Activated CD4-positive, CD25-positive, alpha-beta regulatory T cell (primary cell): ENCODE measurements at regions not wholly inside any gene's neighbourhood (a gene's known extent, or its start where the extent isn't known, plus 50 kb on each side); places are given as distances from the start of the nearest gene placed in this dataset.

Experiments used
- DNase-seq, 4 experiments: peaks; one replicate each; lab custom pipeline; 2025; lab: John Stamatoyannopoulos, UW

DNA sequence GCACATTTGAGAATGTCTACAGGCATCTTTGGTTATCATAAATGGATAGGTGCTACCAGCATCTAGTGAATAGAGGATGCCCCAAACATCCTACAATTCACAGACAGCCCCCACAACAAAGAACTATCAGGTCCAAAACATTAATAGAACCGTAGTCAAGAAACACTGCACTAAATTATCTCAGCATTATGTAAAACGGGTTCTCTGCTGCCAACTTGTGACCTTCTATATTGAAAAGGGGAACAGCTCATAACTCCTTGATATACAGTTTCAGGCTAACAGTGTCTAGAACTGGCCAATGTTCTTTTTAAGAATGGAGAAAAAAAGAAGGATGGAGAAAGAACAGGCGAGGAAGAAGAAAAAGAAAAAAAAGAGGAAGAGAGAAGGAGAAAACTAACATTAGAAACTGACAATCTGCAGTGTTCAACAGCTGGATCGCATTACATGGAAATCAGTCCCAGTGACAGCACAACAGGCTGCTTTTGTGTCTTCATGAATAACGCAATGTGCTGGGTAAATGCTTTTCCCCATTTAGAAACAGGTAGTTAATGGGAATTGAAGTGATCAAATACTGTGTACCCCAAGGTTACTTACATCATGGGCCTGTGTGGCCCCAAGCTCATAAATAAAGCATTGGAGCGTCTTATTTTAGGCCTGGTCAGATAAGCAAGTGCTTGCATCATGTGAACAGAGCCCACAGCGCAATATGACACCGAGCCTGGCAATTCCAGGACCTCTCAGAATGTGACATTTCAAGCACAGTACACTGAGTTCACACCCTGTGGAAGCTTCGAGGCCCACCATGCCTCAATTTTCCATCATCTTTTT lies 339.5 kb downstream of the DHX15 start:
- DNase-seq = no peak

DNA sequence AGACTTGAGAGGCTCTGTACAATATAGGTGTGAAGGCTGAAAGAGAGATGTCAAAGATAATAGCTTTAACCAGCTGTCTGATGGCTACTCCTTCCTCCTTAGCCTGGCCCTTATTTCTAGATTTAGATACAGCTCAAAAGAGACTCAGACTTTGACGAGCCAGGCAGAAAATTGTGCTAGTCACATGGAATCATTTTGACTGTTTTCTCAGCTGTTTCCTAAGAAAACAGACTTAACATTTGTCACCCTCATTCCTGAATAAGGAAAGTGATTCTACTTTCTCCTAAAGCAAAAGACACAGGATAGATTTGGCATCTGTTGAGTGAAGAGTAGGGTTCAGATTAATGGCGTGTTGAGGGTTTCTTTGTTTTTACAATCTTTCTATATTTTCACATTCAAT lies 340.7 kb downstream of the DHX15 start:
- no peak for DNase-seq

DNA sequence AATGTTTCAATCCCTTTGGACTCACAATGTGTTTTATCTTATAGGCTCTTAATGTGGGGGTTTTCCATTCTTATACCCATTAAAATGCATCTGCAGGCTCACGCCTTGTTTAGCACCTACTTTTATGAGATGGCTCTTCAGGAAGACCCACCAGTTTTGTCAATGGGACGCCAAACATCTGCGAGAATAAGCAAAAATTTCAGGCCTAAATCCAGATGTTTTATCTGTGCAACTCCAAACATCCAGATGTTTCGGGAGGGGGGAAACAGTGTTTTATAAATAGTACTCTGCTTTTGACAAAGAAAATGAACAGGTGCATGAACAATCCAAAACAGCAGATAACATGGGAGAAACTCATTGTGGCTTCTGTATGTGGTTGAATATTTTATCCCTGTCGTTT lies 342.8 kb downstream of the DHX15 start:
- DNase-seq = no peak

DNA sequence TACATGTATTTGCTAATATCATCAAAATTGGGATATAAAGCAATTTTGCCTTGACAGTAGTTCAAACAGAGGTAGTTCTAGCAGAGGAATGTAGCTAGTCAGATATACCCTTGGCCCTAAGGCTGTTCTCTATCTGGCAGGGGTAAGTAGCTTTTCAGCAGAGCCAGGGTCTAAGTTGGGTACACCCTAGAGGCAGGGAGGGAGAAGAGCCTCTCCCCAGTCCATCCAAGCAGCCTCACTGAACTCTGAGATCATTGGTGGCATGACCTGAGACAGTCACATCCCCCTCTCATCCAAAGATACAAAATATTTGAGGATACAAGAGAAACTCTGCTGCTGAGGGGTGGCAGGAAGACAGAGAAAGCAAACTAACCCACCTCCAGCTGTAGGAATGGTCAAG lies 343.7 kb downstream of the DHX15 start:
- no peak for DNase-seq

DNA sequence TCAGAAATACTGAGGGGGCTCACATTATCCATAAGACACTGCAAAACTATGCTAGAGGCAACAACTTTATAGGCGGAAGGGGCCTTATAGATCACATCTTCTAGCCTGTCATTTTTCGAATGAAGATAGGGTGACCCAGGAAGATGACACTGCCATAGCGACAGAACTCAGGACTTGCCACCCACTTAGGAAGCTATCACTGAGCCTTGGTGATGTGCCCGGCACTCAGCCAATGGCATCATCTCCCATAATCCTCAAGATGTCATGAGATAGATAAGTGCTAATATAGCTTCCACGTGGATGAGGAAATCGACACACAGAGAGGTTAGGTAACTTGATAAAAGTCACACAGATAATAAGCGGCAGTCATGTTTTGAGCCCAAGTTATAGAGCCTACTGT lies 346.6 kb downstream of the DHX15 start:
- DNase-seq = no peak

DNA sequence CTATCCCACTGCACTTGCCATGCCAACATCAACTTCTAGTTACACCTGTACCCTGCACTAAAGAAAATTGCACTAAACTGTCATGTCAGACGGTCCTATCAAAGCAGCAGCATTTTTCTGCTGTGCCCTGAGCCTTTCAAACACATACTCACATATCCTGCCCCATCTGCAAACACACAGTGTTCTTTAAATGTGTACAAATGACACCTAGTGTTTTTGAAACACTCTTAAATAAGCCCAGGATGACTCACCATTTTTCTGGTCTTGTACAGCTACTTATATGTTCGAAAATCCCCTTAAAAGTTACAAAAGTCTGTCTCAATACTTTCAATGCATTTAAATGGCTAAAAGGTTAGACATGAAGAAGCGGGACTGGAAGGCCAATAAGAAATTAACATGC lies 346.7 kb upstream of the PPARGC1A start:
- DNase-seq = no peak

DNA sequence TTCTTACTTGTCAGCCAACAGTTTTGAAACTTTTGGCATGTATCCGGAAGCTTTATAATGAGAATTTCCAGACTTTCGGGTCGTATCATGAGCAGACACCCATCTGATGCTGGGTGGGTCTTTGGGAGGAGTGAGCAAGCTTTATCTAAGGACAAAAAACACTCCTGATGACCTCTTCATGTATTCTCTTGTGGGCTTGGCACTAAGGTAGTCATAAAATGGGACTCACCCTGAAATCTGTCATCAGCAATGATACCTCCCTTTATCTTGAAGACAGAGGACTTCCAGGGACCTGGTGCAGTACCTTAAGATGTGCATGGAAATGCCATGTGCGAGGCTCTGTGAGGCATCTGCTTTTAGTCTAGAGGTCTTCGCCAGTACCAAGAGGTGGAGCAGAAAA lies 346.3 kb upstream of the PPARGC1A start:
- DNase-seq = no peak

DNA sequence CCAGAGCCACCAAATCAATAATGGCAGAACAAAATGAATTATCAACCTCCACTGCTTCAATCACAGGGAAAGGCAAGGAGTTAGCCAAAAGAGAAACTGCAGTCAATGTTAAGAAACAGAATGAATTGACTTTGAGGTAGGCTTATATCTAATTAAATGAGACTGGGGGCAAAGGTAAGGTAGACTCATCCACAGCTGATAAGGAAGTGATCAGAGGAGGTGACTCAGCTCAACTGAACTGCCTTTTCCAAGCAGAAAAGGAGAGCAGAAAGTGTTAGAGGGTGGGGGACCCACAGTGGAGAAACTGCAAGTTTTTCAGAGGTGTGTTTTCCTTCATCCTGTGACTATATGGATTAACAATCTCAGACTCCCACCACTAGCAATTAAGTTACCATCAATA lies 345.8 kb upstream of the PPARGC1A start:
- no peak for DNase-seq

DNA sequence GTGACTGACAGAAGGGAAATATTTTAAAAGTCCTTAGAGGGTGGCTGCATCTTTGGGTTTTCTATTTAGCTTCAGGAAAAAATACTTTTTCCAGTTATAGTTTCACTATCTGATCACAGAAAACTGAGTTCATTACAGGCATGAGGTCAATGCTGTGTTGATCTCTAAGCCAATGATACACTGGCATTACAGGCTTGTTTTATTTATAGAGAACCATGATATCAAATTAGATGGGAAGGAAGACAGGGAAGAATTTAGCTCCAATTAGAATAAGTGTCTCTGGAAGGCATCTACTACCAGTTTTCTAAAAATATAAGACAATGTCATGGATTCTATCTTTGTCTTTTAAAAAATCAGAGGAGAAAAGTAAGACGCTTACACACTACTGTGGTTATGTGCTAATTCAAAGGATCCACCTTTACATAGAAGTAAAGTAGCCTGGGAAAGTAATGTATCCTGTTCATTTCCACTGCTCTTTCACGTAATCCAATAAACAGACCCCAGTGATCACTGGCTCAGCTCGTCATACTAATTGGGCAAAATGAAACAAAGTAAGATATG lies 344.5 kb upstream of the PPARGC1A start:
- no peak for DNase-seq

DNA sequence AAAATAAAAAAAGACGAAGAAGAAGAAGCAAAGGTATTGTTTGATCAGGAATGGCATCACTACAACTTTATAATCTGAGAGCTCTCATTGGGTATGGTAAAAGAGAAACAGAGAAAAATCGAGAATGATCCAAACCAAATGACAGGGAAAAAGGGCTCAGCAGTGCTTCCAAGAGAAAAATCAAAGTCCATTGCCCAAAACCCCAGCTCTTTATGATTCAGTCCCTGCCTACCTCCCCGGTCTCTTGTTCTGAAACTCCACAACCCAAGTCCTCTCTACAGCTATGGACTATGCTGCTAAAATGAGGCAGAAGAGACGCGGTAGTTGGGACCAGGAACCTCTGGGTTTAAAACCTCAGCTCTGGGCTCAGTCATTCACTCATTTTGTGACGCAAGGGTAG lies 341.1 kb upstream of the PPARGC1A start:
- no peak for DNase-seq

DNA sequence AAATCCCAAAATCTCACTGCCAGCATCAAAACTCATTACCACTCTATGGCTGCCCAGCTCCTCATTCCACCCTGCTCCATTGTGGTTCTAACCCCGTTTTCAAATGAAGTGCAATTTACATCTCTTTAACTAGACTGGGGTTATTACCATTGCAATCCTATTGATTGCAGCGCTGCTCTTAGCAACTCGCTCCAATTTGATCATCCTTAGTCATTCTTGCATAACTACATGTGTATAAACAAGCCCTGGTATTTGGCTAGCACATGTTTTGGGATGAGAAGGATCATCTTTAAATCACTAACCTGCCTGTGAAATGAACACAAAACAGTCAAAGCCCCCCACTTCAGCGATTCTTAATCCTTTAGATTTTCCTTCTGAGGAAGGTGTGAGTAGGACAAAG lies 340.1 kb upstream of the PPARGC1A start:
- no peak for DNase-seq

DNA sequence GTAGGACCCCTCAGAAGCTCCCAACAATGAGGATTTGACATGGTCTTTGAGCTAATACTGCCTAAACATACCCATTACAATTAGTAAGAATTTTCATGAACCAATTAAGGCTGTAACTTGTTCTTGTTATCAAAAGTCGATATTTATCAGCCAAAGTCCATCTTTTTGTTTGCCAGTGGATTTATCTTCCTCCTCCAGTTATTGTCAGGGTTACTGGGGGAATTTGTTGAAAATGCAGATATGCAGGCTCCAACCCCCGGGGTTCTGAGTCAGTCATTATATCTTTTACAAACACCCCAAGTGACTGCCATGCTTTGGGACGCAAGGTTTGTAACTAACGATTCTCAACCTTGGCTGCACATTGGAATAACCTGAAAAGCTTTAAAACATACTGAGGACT lies 338.8 kb upstream of the PPARGC1A start:
- no peak for DNase-seq

DNA sequence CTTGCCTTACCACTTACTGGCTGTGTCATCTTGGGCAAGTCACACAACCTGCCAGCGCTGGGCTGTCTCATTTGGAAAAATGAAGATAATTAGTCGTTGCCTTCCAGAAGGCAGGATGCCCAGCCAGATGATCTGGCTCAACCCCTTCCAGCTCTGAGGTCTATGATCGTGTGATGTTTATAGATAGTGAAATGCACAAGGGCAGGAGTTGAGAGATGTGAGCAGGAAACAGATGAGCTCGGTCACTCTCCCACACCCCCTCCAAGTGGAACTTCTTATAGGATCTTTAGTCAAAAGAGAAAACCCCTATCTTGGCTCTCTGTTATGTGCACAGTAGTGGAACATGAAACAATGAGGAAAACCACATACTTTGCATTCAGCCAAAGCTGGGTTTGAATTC lies 336.8 kb upstream of the PPARGC1A start:
- no peak for DNase-seq

DNA sequence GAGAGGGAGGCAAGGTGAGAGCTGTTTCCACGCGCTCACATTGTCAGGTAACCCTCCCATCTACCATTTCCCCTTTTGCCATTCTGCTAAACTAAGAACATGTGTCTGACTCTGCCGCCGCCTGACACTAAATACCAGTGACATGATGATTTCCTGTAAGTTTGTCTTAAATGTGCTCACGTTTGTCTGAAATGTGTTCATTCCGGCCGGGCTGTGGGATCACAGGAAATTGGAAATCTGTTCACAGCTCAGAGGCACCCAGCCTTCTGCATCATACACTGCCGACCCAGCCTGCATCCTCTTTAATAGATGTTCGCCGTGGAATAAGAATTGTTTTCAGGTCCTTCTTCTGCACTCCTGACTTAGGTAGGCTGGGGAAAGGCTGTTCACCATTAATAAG lies 336.2 kb upstream of the PPARGC1A start:
- DNase-seq = no peak

DNA sequence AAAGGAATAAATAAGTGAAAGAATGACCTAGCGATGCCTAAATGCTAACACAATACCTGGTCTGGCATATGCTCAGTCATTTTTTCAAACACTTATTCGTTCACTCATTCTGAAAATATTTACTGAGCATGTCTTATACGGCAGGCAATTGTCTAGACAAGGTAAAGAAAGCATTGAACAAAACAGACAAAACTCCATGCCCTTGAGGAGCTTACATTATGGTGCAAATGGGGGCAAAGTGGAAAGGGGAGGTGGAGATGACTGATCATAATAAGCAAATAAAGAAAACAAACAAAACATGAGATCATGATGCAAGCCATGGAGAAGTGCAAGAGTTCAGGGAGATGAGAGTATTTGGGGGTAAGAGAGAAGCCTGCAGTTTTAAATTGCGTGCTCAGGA lies 334.6 kb upstream of the PPARGC1A start:
- DNase-seq = no peak

DNA sequence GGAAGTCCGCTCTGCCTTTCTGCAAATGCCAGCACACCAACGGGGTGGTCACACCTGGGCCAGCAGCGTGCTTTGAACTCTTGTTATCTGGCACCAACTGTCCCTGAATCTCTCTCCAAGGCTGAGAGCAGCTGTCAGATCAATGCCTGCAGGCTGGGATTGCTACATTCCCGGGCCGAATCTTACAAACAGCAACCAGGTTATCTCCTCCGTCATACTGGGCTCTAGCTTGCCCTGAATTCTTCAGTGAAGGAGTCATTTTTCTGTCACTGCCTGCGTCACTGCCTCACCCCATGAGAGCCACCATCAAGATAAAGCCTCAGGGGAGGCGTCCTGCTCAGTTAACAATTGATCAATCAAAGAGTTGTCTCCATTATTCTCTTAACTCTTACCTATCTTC lies 329.4 kb upstream of the PPARGC1A start:
- no peak for DNase-seq

DNA sequence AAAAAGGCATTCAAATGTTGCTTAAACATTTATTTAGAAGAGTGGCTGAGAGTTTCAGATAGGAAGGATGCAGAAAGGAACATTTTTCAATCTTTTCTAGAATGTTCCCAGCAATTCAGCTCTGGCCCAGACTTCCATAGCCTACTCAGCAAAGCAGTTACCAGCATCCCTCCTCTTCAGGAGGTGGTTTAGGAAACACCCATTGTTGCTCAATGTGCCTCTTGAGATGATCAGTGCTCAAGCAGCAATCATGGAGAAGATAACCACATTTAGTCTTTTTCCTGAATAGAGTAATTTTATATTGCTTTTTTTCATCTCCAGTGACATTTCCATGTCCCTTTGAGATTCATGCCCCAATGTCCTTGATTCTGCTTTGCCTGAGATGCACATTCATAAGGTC lies 328.7 kb upstream of the PPARGC1A start:
- DNase-seq = no peak

DNA sequence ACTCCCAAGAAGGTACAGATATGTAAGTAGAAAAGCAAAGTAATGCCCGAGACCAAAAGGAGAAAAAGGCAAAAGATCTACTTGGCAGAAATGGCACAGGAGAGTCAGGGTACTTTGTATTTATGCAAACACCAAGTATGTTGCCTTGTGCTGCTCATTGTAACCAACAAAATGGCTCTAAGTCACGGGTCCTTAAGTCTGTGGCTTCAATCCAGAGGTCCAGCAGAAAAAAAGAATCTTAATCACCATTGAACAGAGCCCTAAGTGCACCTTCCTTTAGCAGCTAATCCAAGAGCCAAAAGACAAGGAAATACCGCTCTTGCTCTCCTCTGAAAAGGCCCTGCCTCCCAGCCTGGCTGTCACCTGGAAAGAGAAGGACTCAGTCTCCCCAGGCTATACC lies 324.9 kb upstream of the PPARGC1A start:
- no peak for DNase-seq

DNA sequence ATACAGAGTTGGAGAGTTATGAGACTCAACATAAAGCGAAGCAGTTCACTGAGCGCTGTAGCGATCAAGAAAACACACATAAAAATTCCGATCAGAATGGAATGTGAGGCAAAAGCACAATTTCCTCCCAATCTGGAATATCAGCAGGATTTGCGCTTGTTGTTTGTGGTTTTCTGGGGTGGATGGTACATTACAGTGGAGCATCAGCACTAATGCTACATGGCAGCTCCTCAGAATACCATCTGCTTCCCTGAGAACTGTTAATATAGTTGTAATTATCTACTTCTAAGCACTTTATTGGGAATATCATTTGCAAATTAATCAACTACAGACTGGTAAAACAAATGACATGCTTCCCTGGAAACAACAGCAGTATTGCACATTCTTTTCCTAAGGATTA lies 324.1 kb upstream of the PPARGC1A start:
- DNase-seq = no peak

DNA sequence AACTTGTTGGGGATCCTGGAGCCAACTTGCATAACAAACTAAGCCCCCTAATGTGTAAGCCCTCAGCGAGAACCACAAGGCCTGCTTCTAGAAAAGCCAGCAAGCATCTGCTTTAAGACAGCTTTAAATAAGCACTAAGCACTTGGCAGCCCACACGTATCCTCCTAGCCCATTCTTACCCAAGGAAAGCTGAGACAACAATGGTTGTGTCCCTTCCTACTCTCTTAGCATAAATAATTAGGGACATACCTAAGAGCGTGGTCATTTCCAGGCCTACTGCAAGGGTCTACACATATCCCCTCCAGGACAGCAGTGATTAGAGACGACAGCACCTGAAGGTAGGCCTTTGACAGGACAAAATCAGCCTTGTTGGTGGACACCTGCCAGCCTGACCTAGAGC lies 322.8 kb upstream of the PPARGC1A start:
- DNase-seq = no peak

DNA sequence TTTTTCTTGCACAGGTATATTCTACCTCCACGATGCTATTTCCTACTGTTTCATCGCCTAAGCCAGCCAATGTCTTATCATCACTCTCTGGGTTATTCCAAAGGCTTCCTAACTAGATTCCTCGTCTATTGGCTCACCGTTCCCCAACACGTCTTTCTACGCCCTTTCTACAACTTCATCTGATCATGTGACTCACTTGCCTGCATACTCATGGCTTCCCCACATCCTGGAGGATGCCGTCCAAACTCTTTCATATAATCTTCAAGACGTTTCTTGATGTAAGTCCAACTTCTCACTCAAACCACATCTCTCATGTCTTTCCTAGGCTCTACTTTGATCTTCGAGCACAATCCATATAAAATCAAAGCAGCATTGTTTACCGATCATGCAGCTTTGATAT lies 322.0 kb upstream of the PPARGC1A start:
- no peak for DNase-seq

DNA sequence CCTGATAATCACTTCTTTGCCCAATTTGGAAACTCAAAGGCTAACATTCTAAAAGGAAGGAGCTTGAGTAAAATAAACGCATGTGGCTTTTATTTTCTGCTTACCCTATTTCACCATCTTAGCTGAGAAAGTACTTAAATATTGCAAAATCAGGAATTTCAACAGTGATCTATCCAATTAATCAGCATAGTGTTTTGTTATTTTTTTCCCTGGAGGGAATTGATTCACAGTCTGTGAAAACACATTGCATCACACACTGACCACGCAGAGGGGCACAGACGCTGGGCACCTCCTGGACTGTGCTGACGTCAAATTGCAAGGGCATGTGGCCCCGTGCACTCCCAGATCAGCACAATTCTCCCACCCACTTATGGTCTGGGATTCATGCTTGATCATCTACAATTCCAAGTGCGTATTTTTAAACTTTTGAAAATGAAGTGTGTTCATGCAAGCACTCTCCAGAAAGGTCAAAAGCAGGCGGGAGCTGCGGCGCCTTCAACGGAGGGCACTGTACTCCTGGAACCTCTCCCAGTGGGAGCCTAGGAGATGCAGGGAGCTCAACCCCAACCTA lies 320.6 kb upstream of the PPARGC1A start:
- no peak for DNase-seq

DNA sequence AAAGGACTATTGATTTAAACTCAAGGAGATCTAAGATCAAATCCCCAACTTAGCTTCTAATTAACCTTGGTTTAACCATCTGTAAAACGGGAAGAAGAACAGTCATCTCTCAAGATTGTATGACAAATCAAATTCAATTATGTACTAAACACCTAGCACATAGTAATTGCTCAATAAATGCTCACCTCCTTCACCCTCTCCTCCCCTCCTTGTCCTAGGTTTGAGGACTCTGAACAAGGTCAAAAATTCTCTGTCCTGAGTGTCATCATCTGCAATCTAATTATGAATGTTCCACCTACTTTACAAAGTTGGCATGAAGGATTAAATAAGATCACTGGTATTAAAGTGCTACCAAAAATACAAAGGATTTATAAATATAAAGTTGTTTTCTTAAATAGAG lies 320.1 kb upstream of the PPARGC1A start:
- DNase-seq = no peak

DNA sequence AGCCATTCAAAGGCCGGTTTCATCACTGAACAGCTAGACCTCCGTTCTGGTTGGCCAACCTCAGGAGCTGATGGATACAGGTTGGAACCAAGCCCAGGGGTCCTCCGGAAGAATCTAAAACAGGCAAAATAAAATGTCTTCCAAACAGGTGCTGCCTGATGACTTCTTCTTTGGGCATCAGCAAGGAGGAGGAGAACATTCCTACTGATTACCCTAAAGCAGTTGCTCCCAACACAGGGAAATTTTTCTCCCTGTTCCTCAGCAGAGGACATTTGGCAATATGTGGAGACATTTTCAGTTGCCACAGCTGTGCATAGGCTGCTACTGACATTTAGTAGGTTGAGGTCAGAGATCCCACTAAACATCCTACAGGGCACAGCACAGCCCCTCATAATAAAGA lies 319.3 kb upstream of the PPARGC1A start:
- DNase-seq = no peak
